CD14-positive monocyte (primary cell): ENCODE measurements at regions not wholly inside any gene's neighbourhood (a gene's known extent, or its start where the extent isn't known, plus 50 kb on each side); places are given as distances from the start of the nearest gene placed in this dataset.

ENCODE experiments used
- DNase-seq, 3 donors: peaks; one replicate each; pipeline ENCODE4 v3.0.0-alpha.2; 2011 to 2022
- H2AFZ ChIP-seq: 2 replicates; pipeline ENCODE4 v1.6.0; 2012; ENCODE audit warnings: mild to moderate bottlenecking, low read depth, low read length, inconsistent platforms; ENCODE audit not compliant: insufficient read depth, poor library complexity, severe bottlenecking
- H3K27ac ChIP-seq, 2 donors: 1 replicate in 1 of 2; 2 replicates in 1 of 2; pipeline ENCODE4 v1.5.1; 2012 to 2013; ENCODE audit warnings: low read length in 2 of 2, control low read depth in 1 of 2, inconsistent platforms in 1 of 2, low read depth in 1 of 2, mild to moderate bottlenecking in 1 of 2
- H3K27me3 ChIP-seq, 2 donors: one replicate each; pipeline versions ENCODE4 v1.6.0 to v1.6.1; 2011 to 2013; ENCODE audit warnings: low read length in 2 of 2; ENCODE audit not compliant: control insufficient read depth in 2 of 2, insufficient read depth in 2 of 2
- H3K36me3 ChIP-seq, 2 donors: replicated peaks in 1 of 2; 1 replicate in 1 of 2; 2 replicates in 1 of 2; pipeline versions ENCODE4 v1.5.1 to v1.6.1; 2012 to 2013; ENCODE audit warnings: low read length in 2 of 2, control low read depth in 1 of 2, inconsistent platforms in 1 of 2, mild to moderate bottlenecking in 1 of 2; ENCODE audit not compliant: insufficient read depth in 2 of 2, control insufficient read depth in 1 of 2
- H3K4me1 ChIP-seq, 2 donors: 1 replicate in 1 of 2; 2 replicates in 1 of 2; pipeline versions ENCODE4 v1.5.1 to v1.6.1; 2012 to 2013; ENCODE audit warnings: low read length in 2 of 2, control low read depth in 1 of 2, inconsistent platforms in 1 of 2, mild to moderate bottlenecking in 1 of 2, moderate library complexity in 1 of 2; ENCODE audit not compliant: insufficient read depth in 2 of 2, control insufficient read depth in 1 of 2
- H3K4me2 ChIP-seq: replicated peaks from 2 replicates; pipeline ENCODE3; 2012; ENCODE audit warnings: low read length, moderate library complexity, mild to moderate bottlenecking; ENCODE audit not compliant: poor library complexity, severe bottlenecking; ENCODE audit errors: extremely low read depth
- H3K4me3 ChIP-seq, 3 experiments: fragments of 200-600 bp in 1 of 3; sonication (generic) in 1 of 3; replicated peaks in 1 of 3; 1 replicate in 2 of 3; 2 replicates in 1 of 3; pipeline ENCODE4 v1.5.1; 2011 to 2013; ENCODE audit warnings: low read length in 3 of 3, mild to moderate bottlenecking in 3 of 3, control low read depth in 2 of 3, low read depth in 2 of 3, inconsistent platforms in 1 of 3, moderate library complexity in 1 of 3
- H3K79me2 ChIP-seq: 2 replicates; pipeline ENCODE4 v1.6.0; 2012; ENCODE audit warnings: mild to moderate bottlenecking, control low read depth, inconsistent platforms, low read length, moderate library complexity; ENCODE audit not compliant: insufficient read depth
- H3K9ac ChIP-seq: 2 replicates; pipeline ENCODE4 v1.6.0; 2017; ENCODE audit warnings: low read length, mild to moderate bottlenecking; ENCODE audit not compliant: insufficient read depth, poor library complexity, severe bottlenecking
- H3K9me3 ChIP-seq, 2 donors: replicated peaks in 1 of 2; 1 replicate in 1 of 2; 2 replicates in 1 of 2; pipeline versions ENCODE4 v1.5.1 to v1.6.1; 2012 to 2013; ENCODE audit warnings: low read length in 2 of 2, control low read depth in 1 of 2; ENCODE audit not compliant: control insufficient read depth in 1 of 2, insufficient read depth in 1 of 2
- H4K20me1 ChIP-seq: 2 replicates; pipeline ENCODE4 v1.6.0; 2012; ENCODE audit warnings: mild to moderate bottlenecking, low read length, control low read depth, moderate library complexity; ENCODE audit not compliant: insufficient read depth
- H3K27ac Mint-ChIP-seq, 7 donors: one replicate each; pipeline ENCODE4 v1.8.0; 2020; ENCODE audit warnings: mild to moderate bottlenecking in 7 of 7, mixed read lengths in 7 of 7, moderate library complexity in 6 of 7, inconsistent platforms in 2 of 7
- H3K27me3 Mint-ChIP-seq, 3 donors: one replicate each; pipeline ENCODE4 v1.8.0; 2021 to 2022; ENCODE audit warnings: low read depth in 3 of 3, mild to moderate bottlenecking in 3 of 3, mixed read lengths in 3 of 3, moderate library complexity in 3 of 3, inconsistent platforms in 1 of 3
- H3K36me3 Mint-ChIP-seq, 2 donors: one replicate each; pipeline ENCODE4 v1.8.0; 2020; ENCODE audit warnings: mixed read lengths in 2 of 2, inconsistent platforms in 1 of 2, mild to moderate bottlenecking in 1 of 2
- H3K4me1 Mint-ChIP-seq: one replicate; pipeline ENCODE4 v1.8.0; 2020; ENCODE audit warnings: mild to moderate bottlenecking, mixed read lengths
- H3K4me3 Mint-ChIP-seq, 2 donors: one replicate each; pipeline ENCODE4 v1.8.0; 2020; ENCODE audit warnings: mild to moderate bottlenecking in 2 of 2, mixed read lengths in 2 of 2, moderate library complexity in 1 of 2
- H3K9me3 Mint-ChIP-seq, 7 donors: one replicate each; pipeline ENCODE4 v1.8.0; 2020 to 2022; ENCODE audit warnings: mixed read lengths in 7 of 7, mild to moderate bottlenecking in 6 of 7, moderate library complexity in 6 of 7, inconsistent platforms in 2 of 7
- CTCF ChIP-seq: fragments of 200-600 bp; IDR thresholded peaks from one replicate; pipeline ENCODE4 v1.8.0; 2022; ENCODE audit warnings: antibody characterized with exemption, mild to moderate bottlenecking
- WGBS: methylation state at CpG from one replicate; pipeline ENCODE4 v1.1.5; 2013; ENCODE audit warnings: missing lambda C conversion rate; ENCODE audit not compliant: insufficient coverage; 5-methylcytosine and 5-hydroxymethylcytosine counted together
- intact Hi-C, 2 donors: fragments of 100-400 bp; cut with micrococcal nuclease; formaldehyde crosslinking; loops; one replicate each; pipeline versions ENCODE4 v1.15.0 to v1.15.1; 2023

GRCh38 chr9:6121707-6122106 lies 93.9 kb upstream of the IL33 start:
- whole genome bisulfite sequencing = no CpG with 5 or more reads among the region's 1 CpG
- intact Hi-C loops = no loop called here

GRCh38 chr9:6114424-6114823 lies 99.0 kb upstream of the RANBP6 start:
- H3K4me1 ChIP-seq = no peaks in the 10 kb centered on the region
- WGBS = 95% methylated on average over 6 of the region's 6 CpGs
- no peak for DNase-seq
- Mint-ChIP-seq H3K4me3 (no peak overlapping the region), H3K27ac (no peak overlapping the region), H3K27me3 (peaks cover 1 to 9% (median 3%) of the 10 kb centered on the region in 3 donors), H3K4me1 (no peaks in the 10 kb centered on the region), H3K36me3 (no peaks in the 10 kb centered on the region), H3K9me3 (peaks cover 0 to 13% (median 2%) of the 10 kb centered on the region in 7 donors)
- no peak overlapping the region for H3K4me2 ChIP-seq
- no peak overlapping the region for H3K27ac ChIP-seq
- no peaks in the 10 kb centered on the region for H3K36me3 ChIP-seq
- no peaks in the 10 kb centered on the region for H3K27me3 ChIP-seq
- no peak overlapping the region for H3K9ac ChIP-seq
- peaks cover 0 to 12% of the 10 kb centered on the region in 2 donors for H3K9me3 ChIP-seq
- H2AFZ ChIP-seq = no peak overlapping the region
- intact Hi-C loops = no loop called here
- no peaks in the 10 kb centered on the region for H3K79me2 ChIP-seq
- no peak for TF ChIP-seq CTCF
- H3K4me3 ChIP-seq = no peak overlapping the region
- H4K20me1 ChIP-seq = no peaks in the 10 kb centered on the region

More at GRCh38 chr9:6121707-6122106, 93.9 kb upstream of the IL33 start:
- Histone ChIP-seq H2AFZ (no peak overlapping the region), H3K36me3 (no peaks in the 10 kb centered on the region), H4K20me1 (no peaks in the 10 kb centered on the region), H3K27me3 (peaks cover 5% of the 10 kb centered on the region in 2 donors), H3K9ac (no peak overlapping the region), H3K27ac (no peak overlapping the region), H3K4me1 (no peaks in the 10 kb centered on the region), H3K9me3 (no peaks in the 10 kb centered on the region), H3K79me2 (no peaks in the 10 kb centered on the region), H3K4me3 (no peak overlapping the region), H3K4me2 (no peak overlapping the region)
- Mint-ChIP-seq H3K36me3 (no peaks in the 10 kb centered on the region), H3K27ac (no peak overlapping the region), H3K4me1 (no peaks in the 10 kb centered on the region), H3K27me3 (peaks cover 10 to 26% (median 11%) of the 10 kb centered on the region in 3 donors), H3K4me3 (no peak overlapping the region), H3K9me3 (peaks cover 0 to 4% (median 0%) of the 10 kb centered on the region in 7 donors)
- DNase-seq = no peak
- TF ChIP-seq CTCF = no peak
